ENCODE measurements at regions not wholly inside any gene's neighbourhood (a gene's known extent, or its start where the extent isn't known, plus 50 kb on each side); places are given as distances from the start of the nearest gene placed in this dataset.
A peak's percentile ranks its signal among the peaks of the same experiment; 100 is the strongest.

DNA sequence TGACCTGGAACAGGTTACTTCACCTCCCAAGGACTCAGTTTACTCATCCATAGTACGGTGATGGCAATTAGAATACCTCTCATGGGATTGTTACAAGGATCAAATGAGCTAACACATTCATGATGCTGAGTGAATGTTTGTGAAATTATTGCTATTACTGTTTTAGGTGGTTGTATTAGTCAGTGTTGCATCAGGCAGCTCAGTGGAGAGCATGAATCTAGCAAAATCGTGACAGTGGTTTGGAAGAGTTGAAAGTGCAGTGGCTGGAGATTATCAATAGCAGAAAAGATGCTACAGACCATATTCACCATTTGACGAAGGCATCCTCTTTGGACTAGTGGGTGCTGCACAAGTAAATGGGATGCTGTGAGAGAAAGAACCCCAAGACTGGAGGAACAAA is 50.4 kb upstream of the CTNNBL1 start:
- DNase-seq = no peak

DNA sequence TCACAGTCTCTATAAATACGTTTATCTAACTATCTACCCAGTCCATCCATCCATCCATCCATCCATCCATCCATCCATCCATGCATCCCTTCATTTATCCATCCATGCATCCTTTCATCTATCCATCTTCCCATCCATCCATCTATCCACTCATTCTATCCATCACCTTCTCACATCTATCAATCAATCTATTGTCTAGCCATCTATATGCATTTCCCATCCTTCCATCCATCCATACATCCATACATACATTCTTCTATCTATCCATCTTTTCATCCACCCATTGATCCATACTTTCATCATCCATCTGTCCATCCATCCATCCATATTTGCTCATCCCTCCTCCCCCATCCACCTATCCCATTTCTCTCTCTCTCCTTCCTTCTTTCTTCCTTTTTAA is 51.6 kb upstream of the CTNNBL1 start:
- no peak for DNase-seq

DNA sequence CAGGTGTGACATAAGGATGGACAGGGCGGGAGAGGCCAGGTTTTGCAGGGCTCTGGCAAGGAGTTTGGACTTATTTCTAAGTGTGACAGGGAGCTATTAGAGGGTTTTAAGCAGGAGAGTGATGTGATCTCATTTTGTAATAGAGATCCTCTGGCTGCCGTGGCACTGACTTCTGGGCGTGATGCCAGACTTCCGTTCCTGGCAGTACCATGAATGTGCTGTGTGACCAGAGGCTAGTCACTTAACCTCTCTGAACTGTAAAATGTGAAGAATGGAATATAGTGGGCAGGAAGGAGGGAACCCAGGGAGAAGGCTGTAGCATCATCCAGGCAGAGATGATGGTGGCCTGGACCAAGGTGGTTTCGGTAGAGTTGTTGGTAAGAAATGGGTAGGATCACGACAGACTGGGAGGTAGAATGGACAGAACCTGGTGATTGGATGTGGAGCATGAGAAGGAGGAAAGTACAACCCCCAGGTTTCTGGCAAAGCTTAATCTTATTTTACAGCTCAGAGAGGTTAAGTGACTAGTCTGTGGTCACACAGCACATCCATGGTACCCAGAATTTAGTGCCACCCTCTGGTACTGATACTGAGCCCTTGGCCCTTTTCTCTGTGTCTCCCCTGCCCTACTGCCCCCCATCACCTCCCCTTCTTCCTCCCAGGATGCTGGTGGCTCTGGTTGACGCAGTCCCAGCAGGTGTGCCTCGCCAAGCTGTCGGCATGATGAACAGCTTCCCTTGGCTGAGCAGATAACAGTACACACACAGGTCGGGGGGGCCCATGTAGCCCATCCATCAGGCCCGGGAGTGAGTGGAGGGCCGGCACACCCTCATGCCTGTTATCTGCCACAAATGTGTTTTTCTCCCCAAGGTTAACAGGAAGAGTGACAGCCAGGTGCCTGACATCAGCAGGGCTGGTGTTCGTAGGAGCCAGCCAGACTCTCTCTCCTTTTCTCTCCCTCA is 52.9 kb upstream of the CTNNBL1 start:
- DNase-seq = no peak

DNA sequence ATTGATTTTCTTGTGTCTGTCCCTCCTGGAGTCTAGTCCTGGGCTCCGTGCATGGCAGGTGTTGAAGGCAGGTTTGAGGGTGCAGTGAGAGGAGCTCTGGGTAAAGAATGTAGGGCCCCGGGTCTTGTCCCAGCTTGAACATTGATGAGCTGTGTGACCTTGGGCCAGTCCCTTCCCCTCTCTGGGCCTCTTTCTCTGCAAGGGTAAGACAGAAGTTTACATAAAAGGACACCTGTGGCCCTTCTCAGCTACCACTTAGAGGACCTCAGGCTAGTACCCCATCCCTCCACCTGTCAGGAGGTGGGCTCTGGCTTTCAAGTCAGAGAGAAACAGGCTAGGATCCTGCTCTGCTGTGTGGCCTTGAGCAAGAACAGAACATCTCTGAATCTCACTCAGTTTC is 55.3 kb upstream of the CTNNBL1 start:
- DNase-seq = no peak

DNA sequence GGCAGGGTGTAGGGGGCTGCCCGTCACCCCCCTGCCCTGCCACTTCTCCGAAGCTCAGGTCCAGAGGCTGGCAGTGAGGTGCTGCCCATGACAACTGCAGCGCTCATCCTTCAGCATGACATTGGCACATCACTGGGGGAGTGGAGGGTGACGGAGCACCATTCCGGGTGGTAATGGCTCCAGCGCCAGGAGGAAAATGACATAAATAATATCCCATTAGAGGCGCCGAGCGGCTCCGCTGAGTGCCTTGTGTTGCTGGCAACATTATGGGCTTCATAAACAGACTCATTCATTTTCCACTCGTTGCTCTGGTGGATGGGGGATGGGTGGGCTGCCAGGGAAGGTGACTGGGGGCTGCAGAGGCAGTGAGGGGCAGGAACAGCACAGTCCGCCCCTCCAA is 56.9 kb upstream of the CTNNBL1 start:
- DNase-seq = no peak

DNA sequence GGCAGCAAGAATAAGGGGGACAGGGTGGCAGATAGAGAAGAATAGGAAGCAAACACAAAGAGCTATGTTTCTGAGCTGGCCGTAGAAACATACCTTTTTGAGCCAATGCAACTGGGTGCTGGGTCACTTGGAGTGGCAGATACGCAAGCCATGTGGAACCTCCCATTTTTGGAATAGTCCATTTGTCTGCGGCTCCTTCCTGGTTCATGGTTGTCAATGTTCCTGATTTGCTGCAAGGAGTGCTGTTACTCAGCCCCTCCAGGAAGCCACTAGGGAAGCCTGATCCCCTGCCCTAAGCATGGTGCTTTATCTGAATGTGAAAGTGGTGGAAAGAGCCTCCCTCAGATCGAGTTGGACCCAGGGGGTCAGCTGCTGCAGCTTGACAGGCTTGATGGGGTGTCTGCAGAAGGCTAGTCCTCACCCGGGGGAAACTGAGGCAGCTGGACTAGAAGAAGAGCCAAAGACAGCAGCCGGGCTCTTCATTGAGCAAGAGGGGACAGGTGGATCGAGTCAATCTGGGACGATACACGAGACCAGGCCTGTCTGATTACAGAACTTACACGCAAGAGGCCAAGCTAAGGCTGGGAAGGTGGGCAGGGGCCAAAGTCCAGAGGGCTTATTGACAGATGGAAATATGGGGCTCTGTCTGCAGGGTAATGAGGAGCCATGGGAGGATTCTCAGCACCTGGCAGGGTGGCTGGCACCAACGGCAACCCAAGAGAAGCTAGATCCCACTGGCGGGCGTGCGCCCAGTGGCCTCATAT is 57.4 kb upstream of the CTNNBL1 start:
- DNase-seq = no peak

DNA sequence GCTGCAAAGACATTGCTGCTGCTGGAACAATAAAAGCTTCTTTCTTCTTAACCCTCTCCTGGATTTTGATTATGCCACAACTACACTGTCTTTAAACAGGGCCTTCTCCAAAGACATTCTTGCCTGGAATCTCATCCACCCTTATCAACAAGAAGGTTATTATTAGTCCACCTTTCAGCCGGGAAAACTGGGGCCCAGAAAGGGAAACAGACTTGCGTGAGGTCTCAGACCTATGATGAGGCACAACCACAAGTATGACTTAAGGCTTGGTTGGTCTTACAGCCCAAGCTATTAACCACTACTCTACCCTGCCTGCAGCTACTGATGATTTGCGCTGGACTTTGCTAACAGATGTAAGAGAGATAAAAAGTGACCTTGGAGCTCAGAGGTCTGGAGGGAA is 62.8 kb upstream of the CTNNBL1 start:
- no peak for DNase-seq

DNA sequence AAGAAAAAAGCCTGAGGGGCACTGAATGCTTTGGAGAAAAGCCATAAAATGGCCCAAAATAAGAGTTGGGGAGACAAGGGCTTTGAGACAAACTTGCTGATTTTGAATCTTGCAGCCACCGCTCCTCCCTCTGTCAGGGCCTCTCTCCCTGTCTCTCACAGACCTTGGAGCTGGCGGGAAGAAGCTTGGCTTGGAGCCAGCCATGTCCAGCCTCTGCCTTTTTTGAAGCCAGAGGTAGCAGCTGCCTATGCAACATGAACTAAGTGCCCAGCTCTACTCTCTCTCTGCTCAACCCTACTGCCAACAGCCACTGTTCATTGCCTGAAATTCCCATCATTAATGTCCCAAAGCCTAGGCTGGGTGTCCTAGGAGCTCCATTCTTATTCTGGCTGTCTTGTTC is 63.7 kb upstream of the CTNNBL1 start:
- no peak for DNase-seq

DNA sequence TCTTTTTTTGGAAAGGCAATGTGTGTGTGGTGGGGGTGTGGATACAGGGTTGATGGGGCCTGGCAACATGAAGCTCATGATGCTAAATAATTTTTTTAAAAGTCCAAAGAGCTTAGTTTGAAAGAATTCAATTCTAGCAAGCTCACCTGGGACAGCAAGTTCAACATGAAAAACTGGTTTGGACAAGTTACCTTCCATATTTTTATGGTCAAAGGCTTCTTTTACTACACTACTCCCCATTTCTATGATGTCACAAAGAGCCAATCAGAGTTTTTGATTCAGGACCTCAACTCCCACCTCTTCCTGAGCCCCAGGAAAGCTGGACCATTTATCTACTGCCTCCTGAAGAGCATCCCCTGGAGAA is 66.1 kb upstream of the CTNNBL1 start:
- no peak for DNase-seq

DNA sequence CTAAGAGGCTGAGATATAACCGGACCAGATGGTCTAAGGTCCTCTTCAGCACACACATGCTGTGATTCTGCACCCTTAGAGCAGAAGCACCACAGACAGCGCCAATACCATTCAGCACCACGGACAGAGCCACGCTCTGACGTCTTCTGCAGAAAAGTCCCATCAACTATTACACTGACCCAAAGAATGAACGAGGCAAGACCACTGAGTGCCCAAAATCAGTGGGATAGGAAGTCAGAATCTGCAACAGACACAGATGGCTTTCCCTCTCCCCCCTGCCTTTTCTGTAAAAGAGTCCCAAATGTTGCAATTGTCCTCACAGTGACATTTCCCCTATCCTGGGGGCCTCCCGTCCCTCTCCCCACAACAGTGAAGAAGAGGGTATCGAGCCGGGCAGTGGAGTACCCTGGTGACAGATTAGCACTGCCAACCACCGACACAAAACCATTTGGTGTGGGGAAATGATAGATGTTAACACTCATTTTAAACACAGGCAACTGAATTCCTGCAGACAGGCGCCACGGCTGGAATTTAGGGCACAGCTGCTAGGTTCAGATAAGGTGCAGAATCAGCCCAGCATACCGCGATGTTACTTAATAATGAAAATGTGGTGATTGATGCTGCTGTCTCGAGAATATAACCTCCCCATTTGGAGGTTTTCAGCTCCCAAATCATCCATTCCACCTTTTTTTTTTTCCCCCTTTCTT is 66.6 kb upstream of the CTNNBL1 start:
- peak; percentile 40 for DNase-seq

DNA sequence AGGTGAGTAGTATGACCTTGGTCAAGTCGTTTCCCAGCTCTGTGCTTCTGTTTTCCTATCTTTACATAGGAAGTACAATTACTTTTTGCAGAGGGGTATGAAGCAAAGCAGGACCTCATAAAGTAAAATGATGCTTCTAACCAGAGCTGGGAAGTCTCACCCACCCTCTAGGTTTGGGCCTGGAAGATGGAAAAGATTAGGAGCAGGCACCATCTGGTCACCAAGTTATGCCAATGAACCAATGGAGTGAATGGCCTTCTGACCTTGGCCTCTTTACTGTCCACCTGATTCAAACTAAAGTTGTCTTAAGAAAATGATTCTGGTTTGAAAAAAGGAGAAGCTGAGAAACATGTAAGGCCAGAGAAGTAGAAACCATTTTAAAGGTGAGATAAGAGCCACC is 68.9 kb upstream of the CTNNBL1 start:
- no peak for DNase-seq

DNA sequence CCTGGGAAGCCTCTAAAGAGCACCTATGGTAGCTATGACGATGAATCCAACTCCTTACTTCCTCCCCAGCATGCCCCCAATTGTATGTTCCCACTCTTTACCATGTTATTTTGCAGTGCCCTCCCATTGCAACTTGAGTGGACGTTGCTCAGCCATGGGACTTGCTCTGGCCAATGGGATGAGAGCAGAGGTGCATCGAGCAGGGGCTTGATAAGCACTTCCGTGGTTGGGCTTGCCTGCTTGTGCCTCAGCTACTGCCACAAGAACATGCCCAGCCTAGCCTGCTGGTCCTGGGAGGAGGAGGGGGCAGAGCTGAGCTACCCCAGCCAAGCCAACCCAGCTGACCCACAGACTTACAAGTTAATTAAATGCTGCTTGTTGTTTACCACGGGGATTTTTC is 71.1 kb upstream of the CTNNBL1 start:
- no peak for DNase-seq

DNA sequence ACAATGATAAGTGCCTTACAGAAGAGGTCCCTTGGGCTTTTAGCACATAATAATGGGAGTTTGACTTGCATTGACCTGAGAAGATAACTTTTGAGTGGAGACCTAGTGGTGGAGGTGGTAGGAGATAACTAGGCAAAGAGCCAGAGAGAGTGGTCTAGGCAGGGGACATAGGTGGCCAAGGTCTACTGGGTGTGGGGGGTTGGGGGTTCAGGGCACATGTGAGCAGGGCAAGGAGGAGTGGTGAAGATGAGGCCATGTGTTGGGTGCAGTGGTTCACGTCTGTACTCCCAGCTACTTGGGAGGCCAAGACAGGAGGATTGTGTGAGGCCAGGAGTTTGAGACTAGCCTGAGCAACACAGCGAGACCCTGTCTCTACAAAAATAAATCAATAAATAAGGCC is 74.3 kb upstream of the CTNNBL1 start:
- DNase-seq = no peak

DNA sequence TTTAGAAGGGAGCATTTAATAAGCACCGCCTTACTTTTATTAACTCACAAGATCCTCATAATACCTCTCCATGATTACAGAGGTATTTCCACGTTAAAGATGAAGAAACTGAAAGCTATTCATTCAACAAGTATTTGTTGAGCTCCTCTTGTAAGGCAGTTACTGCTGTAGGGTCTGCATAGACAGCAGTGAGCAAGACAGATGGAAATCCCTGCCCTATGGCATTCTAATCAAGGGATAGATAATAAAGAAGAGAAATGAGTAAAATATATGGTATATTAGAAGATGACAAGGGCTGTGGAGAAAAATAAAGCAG is 77.8 kb upstream of the CTNNBL1 start:
- no peak for DNase-seq

DNA sequence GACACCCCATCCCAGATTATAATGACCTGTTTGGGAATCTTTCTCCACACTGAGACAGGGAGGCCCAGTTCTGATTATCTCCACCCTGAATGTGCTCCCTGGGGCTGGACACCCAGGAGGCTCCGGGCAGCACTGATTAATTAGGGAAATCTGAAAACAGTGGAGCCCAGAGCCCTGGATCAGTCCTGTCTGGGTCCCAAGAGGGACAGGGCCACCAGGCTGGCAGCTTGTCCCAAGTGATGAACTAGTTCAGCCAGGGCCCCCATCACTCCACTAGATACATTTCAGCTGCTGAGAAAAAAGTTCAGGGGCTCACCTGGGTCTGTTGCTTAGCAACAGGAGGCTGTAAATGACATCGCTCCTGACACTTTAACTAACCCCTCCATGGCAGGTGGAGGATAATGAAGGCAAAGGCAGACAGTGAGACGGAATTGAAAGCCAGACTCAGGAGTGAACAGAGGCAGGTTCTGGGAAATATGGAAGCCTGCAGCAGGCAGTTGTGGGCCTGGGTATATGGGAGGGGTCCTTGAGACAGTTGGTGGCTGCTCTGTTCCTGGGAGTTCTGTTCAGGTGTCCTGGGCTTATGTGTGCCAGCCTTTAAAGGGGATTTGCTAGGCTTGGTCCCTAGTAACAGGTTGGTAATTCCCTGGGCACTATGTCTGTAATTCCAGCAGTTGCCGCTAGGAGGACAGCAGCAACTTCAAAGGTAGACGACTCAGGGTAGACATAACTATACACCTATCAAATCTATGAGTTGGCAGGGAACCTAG is 78.3 kb upstream of the CTNNBL1 start:
- DNase-seq = no peak

DNA sequence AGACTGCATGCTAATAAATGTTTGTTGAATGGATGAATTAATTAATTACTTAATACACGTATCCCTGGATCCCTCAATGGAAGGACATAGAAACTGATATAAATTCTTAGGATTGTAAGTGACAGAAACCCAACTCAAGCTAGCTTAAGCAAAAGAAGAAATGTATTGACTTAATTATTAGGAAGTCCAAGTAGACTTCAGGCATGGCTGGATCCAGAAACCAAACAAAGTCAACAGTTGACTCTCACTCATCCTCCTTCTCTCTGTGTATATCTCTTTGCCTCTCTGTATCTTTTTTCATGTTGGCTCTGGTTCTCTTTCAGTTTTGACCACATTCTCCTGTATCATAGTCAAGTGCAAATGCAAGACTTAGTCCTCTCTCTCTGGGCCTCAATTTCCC is 82.0 kb upstream of the CTNNBL1 start:
- no peak for DNase-seq

DNA sequence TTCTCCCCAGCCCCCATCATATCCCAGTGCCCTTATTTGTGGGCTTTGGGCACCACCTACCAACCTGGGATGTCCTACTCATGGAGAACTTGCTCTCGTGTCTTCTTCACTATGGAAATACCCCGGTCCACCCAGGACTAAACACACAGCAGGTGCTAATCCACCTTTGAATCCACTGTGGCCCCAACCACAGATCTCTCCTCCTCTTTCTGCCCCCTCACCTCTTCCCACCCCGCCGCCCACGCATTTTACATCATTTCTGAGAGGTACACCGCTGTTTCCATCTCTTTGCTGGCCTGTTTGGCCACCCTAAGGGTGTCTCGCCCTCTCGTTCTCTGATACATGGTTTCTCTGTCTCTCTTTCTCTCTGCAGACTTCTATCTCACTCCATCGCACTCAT is 82.5 kb upstream of the CTNNBL1 start:
- no peak for DNase-seq

DNA sequence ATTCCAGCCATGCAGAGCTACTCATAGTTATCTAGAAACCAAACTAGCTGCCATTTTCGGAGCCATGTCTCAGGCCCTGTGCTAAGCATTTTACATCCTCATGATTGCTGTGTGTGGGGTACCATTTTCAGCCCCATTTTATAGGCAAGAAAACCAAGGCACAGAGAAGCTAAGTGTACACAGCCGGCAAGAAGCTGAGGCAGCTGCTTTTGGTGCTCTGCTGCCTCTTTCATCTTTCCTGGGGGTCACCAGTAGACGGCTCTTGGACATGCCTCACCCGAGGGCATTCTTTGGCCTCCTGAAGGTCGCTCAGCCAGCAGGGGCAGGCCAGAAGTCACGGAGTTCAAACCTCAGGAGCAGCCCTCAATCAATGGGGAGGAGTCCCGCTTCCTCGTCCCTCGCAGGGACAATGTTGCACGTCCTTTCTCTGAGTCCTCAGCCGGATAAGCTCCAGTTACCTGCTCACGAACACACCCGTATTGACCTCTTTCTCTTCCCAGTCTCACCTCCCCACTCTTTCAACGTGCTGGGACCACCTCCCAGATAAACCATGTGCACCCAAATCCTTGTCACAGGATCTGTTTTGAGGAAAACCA is 82.6 kb upstream of the BLCAP start:
- no peak for DNase-seq

DNA sequence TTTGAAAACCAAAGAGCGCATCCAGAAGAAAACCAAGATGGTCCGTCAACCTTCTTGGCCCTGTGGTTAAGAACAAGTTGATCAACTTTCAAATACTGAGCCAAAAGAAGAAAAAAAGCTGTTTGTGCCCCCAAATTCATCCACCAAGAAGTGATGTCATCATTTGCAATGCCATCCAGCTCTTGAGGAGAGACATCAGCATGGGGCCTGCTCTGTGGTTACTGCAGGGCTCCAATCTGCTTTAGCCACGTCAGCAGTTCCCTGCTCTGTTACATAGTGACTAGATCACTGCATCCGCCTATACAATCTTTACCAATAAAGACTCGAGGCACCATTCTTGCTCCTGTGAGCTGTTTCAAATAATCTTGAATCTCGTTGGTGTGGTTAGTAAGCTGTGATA is 75.0 kb upstream of the BLCAP start:
- DNase-seq = no peak

DNA sequence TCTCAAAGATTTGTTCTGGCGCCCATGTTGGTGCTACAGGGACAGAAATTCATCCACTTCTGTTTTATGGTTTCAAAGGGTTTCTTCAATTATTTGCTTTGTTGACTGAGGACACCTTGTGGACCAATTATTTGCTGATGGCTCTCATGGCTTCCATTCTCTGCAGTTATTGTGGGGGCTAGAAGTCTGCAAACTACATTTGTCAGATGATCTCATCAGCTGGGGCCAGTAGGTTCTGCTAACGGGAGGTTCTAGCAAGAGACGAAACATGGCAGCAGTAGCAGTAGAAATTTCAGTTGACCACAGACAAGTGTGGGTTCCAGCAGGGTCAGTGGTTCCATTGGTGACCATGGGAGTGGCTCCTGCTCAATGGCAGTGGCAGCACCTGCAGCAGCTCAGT is 72.8 kb upstream of the BLCAP start:
- no peak for DNase-seq

DNA sequence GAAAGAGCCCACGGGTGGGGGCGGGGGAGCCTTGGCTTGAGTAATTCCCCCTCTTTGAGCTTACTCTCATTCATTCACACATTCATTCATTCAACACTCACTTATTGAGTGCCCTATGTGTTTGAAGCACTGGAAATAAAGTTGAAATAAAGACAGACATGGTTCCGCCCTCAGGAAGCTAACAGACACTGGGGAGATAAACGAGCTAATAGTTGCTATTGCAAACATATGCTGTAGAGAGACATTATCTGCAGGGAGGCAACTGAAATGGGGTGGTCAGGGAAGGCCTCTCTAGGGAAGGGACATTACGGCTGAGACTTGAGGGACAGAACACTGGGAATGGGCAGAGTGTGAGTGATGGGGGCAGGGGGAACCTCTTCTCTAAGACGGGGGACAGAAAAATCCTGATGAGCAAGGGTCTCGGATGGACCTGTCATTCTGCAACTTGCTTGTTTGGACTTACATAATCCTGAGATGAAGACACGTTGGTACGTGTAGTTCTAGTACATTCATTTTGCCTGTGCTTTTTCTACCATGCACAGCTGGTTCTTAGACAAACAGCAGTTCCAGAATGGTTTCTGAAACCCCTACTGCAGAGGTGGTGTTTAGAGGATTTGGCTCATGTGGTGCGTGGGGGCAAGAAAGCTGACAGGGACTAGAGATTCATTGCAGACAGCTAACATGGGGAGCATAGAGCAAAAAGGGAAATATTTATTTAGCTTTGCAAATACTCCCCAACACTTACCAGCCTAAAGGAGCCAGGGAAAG is 71.1 kb upstream of the BLCAP start:
- DNase-seq = no peak

DNA sequence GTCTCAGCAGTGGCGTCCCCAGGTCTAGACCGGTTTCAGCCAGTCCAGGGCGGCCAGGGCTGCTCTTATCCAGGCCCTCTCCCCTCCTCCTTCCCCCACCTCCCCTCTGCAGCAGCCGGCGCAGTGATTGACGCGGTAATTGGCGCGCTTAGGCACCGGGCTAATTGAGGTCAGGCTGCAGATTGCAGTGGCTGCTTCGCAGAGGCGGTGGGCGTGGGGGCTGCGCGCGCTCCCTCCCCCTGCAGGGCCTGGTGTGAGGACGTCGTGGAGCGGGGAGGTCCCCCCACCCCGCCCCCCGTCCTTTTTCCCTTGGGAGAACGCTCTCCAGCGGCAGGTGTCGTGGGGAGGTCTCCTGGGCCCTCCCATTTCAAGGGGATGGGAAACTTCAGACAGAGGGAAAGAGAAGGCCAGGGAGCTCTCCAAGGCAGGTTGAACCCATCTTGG is 70.4 kb upstream of the BLCAP start:
- DNase-seq = no peak
